NCI-H82 treated with DMSO at 0.1 percent for 48 hours (cell line): ENCODE measurements at regions not wholly inside any gene's neighbourhood (a gene's known extent, or its start where the extent isn't known, plus 50 kb on each side); places are given as distances from the start of the nearest gene placed in this dataset.
"Not testable (repeated sequence)": the region's sequence is repeated elsewhere in the genome, so short reads cannot be mapped to it uniquely, and the experiment has no call there.

Experiments
- DNase-seq: peaks from one replicate; lab custom pipeline; 2025; ENCODE audit not compliant: unreplicated experiment; lab: John Stamatoyannopoulos, UW

- DNase-seq, result no peak
Measured at GRCh38 chr12:114815026-114815795, 131.2 kb upstream of the TBX3 start.

GRCh38 chr12:114812858-114813761 lies 129.1 kb upstream of the TBX3 start:
- no peak for DNase-seq

GRCh38 chr12:114812384-114812783 lies 128.4 kb upstream of the TBX3 start:
- DNase-seq, result no peak

- DNase-seq, result no peak
Measured at GRCh38 chr12:114809097-114809496, 125.1 kb upstream of the TBX3 start.

- not testable (repeated sequence) for DNase-seq
Measured at GRCh38 chr12:114801381-114801780, 117.4 kb upstream of the TBX3 start.

GRCh38 chr12:114800566-114800965 lies 116.6 kb upstream of the TBX3 start:
- DNase-seq, result not testable (repeated sequence)

- DNase-seq, result no peak
Measured at GRCh38 chr12:114799574-114800487, 115.9 kb upstream of the TBX3 start.

- DNase-seq, result no peak
Measured at GRCh38 chr12:114794049-114794558, 110.1 kb upstream of the TBX3 start.

- DNase-seq, result no peak
Measured at GRCh38 chr12:114790276-114790675, 106.3 kb upstream of the TBX3 start.

GRCh38 chr12:114789821-114790220 lies 105.8 kb upstream of the TBX3 start:
- no peak for DNase-seq

- DNase-seq, result no peak
Measured at GRCh38 chr12:114789276-114789675, 105.3 kb upstream of the TBX3 start.

GRCh38 chr12:114784526-114784925 lies 100.6 kb upstream of the TBX3 start:
- DNase-seq, result no peak

- no peak for DNase-seq
Measured at GRCh38 chr12:114783089-114783618, 99.2 kb upstream of the TBX3 start.

- no peak for DNase-seq
Measured at GRCh38 chr12:114780746-114781399, 96.9 kb upstream of the TBX3 start.

- no peak for DNase-seq
Measured at GRCh38 chr12:114779647-114780046, 95.7 kb upstream of the TBX3 start.

GRCh38 chr12:114779186-114779585 lies 95.2 kb upstream of the TBX3 start:
- no peak for DNase-seq

- DNase-seq, result no peak
Measured at GRCh38 chr12:114776731-114777442, 92.9 kb upstream of the TBX3 start.

- no peak for DNase-seq
Measured at GRCh38 chr12:114774699-114775098, 90.7 kb upstream of the TBX3 start.

GRCh38 chr12:114774197-114774596 lies 90.2 kb upstream of the TBX3 start:
- no peak for DNase-seq
